Heart left ventricle (tissue), 13 donors: ENCODE measurements at regions not wholly inside any gene's neighbourhood (a gene's known extent, or its start where the extent isn't known, plus 50 kb on each side); places are given as distances from the start of the nearest gene placed in this dataset.

Experiments used
- POLR2A ChIP-seq, 2 donors: fragments of 450-650 bp; IDR thresholded peaks; one replicate each; pipeline ENCODE4 v1.6.1; 2017; ENCODE audit warnings: antibody characterized with exemption in 2 of 2, mild to moderate bottlenecking in 2 of 2, moderate library complexity in 2 of 2
- TF ChIP-seq, protein P1 (sequence below), 12 donors: fragments of 200-600 bp; sonication (generic) in 4 of 12; IDR thresholded peaks; one replicate each; pipeline versions ENCODE4 v1.5.0 to v1.8.0; 2018 to 2022; ENCODE audit warnings: antibody characterized with exemption in 12 of 12, mild to moderate bottlenecking in 5 of 12
- donor health status: ischemic (EF 13 %, LVEDD 7.1; RV severe dilation, severe dysfunction).
- donor health status: DM: no; HTN: yes; CAD: no.
- donor health status: DM: no; HTN: no; CAD: no.
- donor health status: ischemic (EF 25% LVEDD 6.9; RV normal size, moderate dysfunction).
- donor health status: ischemic (EF 25% LVEDD 5.7; RV mildly dilated, moderate dysfunction).
- donor health status: ischemic (EF 35%, LVEDD 5.7; RV mildly dilated, moderate dysfunction).
- donor health status: nonischemic (EF 11% LVEDD 7.7; RV severe dilation, severe dysfunction).
- donor health status: DM: yes; HTN: yes; CAD: no.
- donor health status: PGD.
- donor health status: ischemic (EF 29% LVEDD 5.4; RV normal size, mild dysfunction).
- donor health status: nonischemic (EF 23%, LVEDD 6.1; RV moderate dilation, normal function).

DNA sequence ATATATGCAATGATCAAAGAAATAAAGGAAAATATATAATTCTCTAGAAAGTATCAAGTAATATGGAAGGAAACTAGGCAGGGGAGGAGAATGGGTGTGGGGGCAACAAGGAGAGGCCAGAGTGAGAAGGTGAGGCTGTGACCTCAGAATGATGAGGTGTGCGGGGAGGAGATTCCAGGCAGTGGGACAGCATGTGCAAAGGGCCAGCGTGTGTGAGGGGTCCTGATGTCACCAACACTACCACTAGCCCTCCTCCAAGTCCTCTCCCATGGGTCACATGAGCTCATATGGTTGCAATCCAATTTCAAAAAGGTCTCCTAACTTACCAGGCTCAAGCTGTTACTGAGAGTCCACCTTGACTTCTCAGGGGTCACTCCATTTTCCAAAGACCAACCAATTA is 463.9 kb downstream of the MN1 start:
- TF ChIP-seq, protein P1, sequence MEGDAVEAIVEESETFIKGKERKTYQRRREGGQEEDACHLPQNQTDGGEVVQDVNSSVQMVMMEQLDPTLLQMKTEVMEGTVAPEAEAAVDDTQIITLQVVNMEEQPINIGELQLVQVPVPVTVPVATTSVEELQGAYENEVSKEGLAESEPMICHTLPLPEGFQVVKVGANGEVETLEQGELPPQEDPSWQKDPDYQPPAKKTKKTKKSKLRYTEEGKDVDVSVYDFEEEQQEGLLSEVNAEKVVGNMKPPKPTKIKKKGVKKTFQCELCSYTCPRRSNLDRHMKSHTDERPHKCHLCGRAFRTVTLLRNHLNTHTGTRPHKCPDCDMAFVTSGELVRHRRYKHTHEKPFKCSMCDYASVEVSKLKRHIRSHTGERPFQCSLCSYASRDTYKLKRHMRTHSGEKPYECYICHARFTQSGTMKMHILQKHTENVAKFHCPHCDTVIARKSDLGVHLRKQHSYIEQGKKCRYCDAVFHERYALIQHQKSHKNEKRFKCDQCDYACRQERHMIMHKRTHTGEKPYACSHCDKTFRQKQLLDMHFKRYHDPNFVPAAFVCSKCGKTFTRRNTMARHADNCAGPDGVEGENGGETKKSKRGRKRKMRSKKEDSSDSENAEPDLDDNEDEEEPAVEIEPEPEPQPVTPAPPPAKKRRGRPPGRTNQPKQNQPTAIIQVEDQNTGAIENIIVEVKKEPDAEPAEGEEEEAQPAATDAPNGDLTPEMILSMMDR (IDR thresholded peaks at IDR 0.05), result no peak
- TF ChIP-seq POLR2A (IDR thresholded peaks at IDR 0.05), result no peak
